ENCODE measurements at regions not wholly inside any gene's neighbourhood (a gene's known extent, or its start where the extent isn't known, plus 50 kb on each side); places are given as distances from the start of the nearest gene placed in this dataset.

DNA sequence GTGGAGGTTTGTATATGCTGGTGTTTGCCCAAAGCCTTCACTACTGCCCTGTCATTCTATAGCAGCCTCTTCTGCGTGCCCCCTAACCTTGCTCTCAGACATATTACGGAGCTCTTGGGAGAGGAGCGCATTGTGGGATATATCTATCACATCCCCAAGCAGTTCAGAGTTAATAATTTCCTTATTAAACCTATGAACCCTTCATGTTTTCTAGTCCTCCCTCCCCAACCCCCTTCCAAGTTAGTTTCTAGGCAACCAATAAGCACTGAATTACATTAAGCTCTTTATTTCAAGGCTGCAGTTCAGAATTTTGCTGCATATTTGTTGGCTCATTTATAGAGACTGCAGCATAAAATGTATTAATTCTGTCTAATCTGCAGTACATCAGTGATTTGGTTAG, 57.3 kb upstream of the GRM7 start:
- Histone ChIP-seq H4K20me1 (ENCODE audit: insufficient read depth) (no peaks in the 10 kb centered on the region), H3K4me3 (ENCODE audit: low read length) (no peak overlapping the region), H2AFZ (ENCODE audit: low read depth, low read length) (peak overlapping the region; percentile 22), H3K9me3 (ENCODE audit: low read length) (no peaks in the 10 kb centered on the region), H3K9me2 (ENCODE audit: insufficient read depth, low read length) (no peaks in the 10 kb centered on the region), H3K9ac (ENCODE audit: low read length) (peak overlapping the region; percentile 45), H3F3A (ENCODE audit: insufficient read depth, low read length, poor library complexity, severe bottlenecking) (no peaks in the 10 kb centered on the region), H3K36me3 (ENCODE audit: insufficient read depth, low read length) (no peaks in the 10 kb centered on the region), H3K27ac (ENCODE audit: low read length) (peak overlapping the region; percentile 81), H3K27me3 (ENCODE audit: insufficient read depth, low read depth, low read length) (no peaks in the 10 kb centered on the region), H3K79me2 (replicated peaks; ENCODE audit: insufficient read depth, low read length) (no peaks in the 10 kb centered on the region), H3K4me2 (ENCODE audit: low read length) (peak overlapping the region; percentile 8)
- TF ChIP-seq RAD21 (conservative IDR thresholded peaks at IDR 0.05) (peak; percentile 32), EP300 (conservative IDR thresholded peaks at IDR 0.05; ENCODE audit: poor library complexity, severe bottlenecking) (peak; percentile 63), SMC3 (conservative IDR thresholded peaks at IDR 0.05; ENCODE audit: poor library complexity) (peak; percentile 21), EZH2 (IDR thresholded peaks at IDR 0.05; ENCODE audit: borderline replicate concordance, insufficient read depth, low read length, poor library complexity, severe bottlenecking) (no peak), CTCF (IDR thresholded peaks at IDR 0.05; ENCODE audit: poor library complexity, severe bottlenecking) (no peak), POLR2AphosphoS5 (IDR thresholded peaks at IDR 0.05) (peak; percentile 33)

DNA sequence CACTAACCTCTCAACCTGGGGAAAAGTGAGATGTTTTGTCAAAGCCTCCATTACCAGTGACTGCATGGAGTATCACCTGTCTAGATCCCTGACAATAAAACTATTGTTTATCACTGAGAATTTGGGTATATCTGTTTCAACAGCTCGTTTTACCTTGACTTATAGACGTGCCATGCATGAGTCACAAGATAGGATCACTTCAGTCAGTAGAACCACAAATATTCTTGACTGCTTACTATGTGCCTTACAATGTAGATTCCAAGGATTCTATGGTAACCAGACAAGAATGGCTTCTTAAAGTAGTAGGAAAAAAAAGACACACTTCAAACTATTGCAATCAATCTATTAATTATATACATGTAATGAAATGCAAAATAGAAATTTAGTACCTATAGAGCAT, 55.7 kb upstream of the GRM7 start:
- Histone ChIP-seq H2AFZ (ENCODE audit: low read depth, low read length) (no peak overlapping the region), H3K79me2 (replicated peaks; ENCODE audit: insufficient read depth, low read length) (no peaks in the 10 kb centered on the region), H3K27ac (ENCODE audit: low read length) (no peak overlapping the region), H3K27me3 (ENCODE audit: insufficient read depth, low read depth, low read length) (no peaks in the 10 kb centered on the region), H3K4me2 (ENCODE audit: low read length) (no peak overlapping the region), H3F3A (ENCODE audit: insufficient read depth, low read length, poor library complexity, severe bottlenecking) (no peaks in the 10 kb centered on the region), H3K9ac (ENCODE audit: low read length) (no peak overlapping the region), H3K4me3 (ENCODE audit: low read length) (no peak overlapping the region), H3K36me3 (ENCODE audit: insufficient read depth, low read length) (no peaks in the 10 kb centered on the region), H3K9me2 (ENCODE audit: insufficient read depth, low read length) (no peaks in the 10 kb centered on the region), H3K9me3 (ENCODE audit: low read length) (no peaks in the 10 kb centered on the region), H4K20me1 (ENCODE audit: insufficient read depth) (no peaks in the 10 kb centered on the region)
- TF ChIP-seq TAF1 (IDR thresholded peaks at IDR 0.05; ENCODE audit: low read depth) (no peak), EZH2 (IDR thresholded peaks at IDR 0.05; ENCODE audit: borderline replicate concordance, insufficient read depth, low read length, poor library complexity, severe bottlenecking) (no peak), REST (IDR thresholded peaks at IDR 0.05; ENCODE audit: borderline replicate concordance) (no peak), RAD21 (conservative IDR thresholded peaks at IDR 0.05) (no peak)

DNA sequence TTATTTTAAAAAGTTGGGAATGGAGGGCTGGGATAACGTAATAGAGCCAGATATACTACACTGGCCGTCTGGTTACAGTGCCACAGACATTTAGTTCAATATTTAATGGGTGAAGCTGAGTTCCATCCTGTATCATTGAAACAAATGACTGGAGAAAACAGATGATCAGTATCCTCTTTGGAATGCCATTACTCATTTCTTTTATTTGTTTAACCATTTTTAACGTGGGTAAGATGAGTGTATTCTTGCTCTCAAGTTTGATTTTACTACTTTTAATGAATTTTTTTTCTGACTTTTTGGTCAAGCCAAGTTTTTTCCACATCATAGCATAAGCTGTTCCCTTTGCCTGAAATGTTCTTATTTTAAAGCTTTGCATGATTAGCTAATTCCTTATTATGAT, 53.9 kb upstream of the GRM7 start:
- Histone ChIP-seq H3K27me3 (ENCODE audit: insufficient read depth, low read depth, low read length) (no peaks in the 10 kb centered on the region), H3F3A (ENCODE audit: insufficient read depth, low read length, poor library complexity, severe bottlenecking) (no peaks in the 10 kb centered on the region), H4K20me1 (ENCODE audit: insufficient read depth) (no peaks in the 10 kb centered on the region), H3K9me2 (ENCODE audit: insufficient read depth, low read length) (no peaks in the 10 kb centered on the region), H3K4me2 (ENCODE audit: low read length) (no peak overlapping the region), H3K9me3 (ENCODE audit: low read length) (no peaks in the 10 kb centered on the region), H3K27ac (ENCODE audit: low read length) (peak overlapping the region; percentile 79), H3K9ac (ENCODE audit: low read length) (no peak overlapping the region), H3K4me3 (ENCODE audit: low read length) (no peak overlapping the region), H3K79me2 (replicated peaks; ENCODE audit: insufficient read depth, low read length) (no peaks in the 10 kb centered on the region), H2AFZ (ENCODE audit: low read depth, low read length) (no peak overlapping the region), H3K36me3 (ENCODE audit: insufficient read depth, low read length) (no peaks in the 10 kb centered on the region)
- TF ChIP-seq SMC3 (conservative IDR thresholded peaks at IDR 0.05; ENCODE audit: poor library complexity): no peak
- no peak for TF ChIP-seq EP300 (conservative IDR thresholded peaks at IDR 0.05; ENCODE audit: poor library complexity, severe bottlenecking)
- TF ChIP-seq REST (IDR thresholded peaks at IDR 0.05; ENCODE audit: borderline replicate concordance): no peak
- TF ChIP-seq MXI1 (conservative IDR thresholded peaks at IDR 0.05; ENCODE audit: poor library complexity, severe bottlenecking): no peak
- no peak for TF ChIP-seq POLR2AphosphoS5 (IDR thresholded peaks at IDR 0.05)
- no peak for TF ChIP-seq TAF1 (IDR thresholded peaks at IDR 0.05; ENCODE audit: low read depth)
- no peak for TF ChIP-seq EZH2 (IDR thresholded peaks at IDR 0.05; ENCODE audit: borderline replicate concordance, insufficient read depth, low read length, poor library complexity, severe bottlenecking)
- TF ChIP-seq RAD21 (conservative IDR thresholded peaks at IDR 0.05): no peak
- TF ChIP-seq CTCF (IDR thresholded peaks at IDR 0.05; ENCODE audit: poor library complexity, severe bottlenecking): no peak
